ENCODE measurements at regions not wholly inside any gene's neighbourhood (a gene's known extent, or its start where the extent isn't known, plus 50 kb on each side); places are given as distances from the start of the nearest gene placed in this dataset.

DNA sequence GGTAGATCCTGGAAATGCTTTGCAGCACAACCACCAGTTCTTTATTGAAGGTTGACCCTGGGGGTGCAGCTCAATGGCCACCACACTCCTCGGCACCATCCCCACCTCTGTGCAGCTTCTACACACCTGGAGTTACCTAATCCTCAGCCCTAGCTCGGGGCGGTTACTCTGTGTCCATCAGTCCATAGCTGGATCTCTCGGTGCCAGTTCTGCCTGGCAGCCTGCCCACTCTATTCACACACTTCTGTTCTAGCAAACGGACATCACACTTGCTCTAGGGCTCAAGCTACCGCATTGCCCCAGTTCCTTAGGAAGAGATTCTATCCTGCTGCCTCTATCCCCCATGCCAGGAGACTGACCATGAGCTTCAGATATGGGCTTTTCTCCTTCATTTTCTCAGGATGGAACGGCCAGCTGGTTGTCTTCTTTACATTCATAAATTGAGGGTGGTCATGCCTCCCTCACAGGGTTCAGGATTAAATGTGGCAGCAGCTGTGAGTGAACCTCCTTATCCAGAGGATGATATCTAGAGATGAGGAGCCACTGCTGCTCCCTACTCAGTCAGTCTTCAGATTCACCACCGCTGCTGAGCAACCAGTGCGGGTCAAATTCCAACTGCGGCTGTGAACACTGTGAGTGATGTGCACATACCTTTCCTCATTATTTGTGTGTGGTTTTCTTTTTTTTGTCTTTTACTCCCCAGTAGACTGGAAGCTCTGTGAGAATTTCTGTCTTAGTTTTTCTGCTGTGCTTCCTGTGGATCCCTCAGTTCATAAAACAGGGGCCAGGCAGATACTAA, 66.9 kb upstream of the TRIB2 start:
- TF ChIP-seq, protein P1, sequence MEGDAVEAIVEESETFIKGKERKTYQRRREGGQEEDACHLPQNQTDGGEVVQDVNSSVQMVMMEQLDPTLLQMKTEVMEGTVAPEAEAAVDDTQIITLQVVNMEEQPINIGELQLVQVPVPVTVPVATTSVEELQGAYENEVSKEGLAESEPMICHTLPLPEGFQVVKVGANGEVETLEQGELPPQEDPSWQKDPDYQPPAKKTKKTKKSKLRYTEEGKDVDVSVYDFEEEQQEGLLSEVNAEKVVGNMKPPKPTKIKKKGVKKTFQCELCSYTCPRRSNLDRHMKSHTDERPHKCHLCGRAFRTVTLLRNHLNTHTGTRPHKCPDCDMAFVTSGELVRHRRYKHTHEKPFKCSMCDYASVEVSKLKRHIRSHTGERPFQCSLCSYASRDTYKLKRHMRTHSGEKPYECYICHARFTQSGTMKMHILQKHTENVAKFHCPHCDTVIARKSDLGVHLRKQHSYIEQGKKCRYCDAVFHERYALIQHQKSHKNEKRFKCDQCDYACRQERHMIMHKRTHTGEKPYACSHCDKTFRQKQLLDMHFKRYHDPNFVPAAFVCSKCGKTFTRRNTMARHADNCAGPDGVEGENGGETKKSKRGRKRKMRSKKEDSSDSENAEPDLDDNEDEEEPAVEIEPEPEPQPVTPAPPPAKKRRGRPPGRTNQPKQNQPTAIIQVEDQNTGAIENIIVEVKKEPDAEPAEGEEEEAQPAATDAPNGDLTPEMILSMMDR (IDR thresholded peaks at IDR 0.05; ENCODE audit: low read depth, low read length) = no peak
- TF ChIP-seq EZH2phosphoT487 (IDR thresholded peaks at IDR 0.05; ENCODE audit: low read depth) = no peak
